B cell (primary cell): ENCODE measurements at regions not wholly inside any gene's neighbourhood (a gene's known extent, or its start where the extent isn't known, plus 50 kb on each side); places are given as distances from the start of the nearest gene placed in this dataset.

Experiments used
- EZH2 ChIP-seq: IDR thresholded peaks from 2 replicates; pipeline ENCODE4 v1.6.1; 2012; ENCODE audit warnings: borderline replicate concordance, low read depth, mild to moderate bottlenecking, moderate library complexity, low read length; ENCODE audit not compliant: insufficient read depth, poor library complexity, severe bottlenecking
- TF ChIP-seq, protein P1 (sequence below): fragments of 200-600 bp; IDR thresholded peaks from one replicate; pipeline ENCODE4 v1.8.0; 2022; ENCODE audit warnings: antibody characterized with exemption, mild to moderate bottlenecking

DNA sequence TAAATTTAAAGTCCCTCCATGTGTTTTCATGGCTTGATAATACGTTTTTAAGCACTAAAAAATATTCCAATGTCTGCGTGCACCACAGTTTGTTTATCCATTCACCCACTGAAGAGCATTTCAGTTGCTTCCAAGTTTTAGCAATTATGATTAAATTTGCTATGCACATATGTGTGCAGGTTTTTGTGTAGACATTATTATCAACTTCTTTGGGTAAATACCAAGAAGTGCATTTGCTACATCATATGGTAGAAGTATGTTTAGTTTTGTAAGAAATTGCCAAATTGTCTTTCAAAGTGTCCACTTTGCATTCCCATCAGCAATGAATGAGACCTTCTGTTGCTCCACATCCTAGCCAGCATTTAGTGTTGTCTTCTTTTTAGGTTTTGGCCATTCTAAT is 550.0 kb downstream of the BRINP3 start:
- TF ChIP-seq, protein P1, sequence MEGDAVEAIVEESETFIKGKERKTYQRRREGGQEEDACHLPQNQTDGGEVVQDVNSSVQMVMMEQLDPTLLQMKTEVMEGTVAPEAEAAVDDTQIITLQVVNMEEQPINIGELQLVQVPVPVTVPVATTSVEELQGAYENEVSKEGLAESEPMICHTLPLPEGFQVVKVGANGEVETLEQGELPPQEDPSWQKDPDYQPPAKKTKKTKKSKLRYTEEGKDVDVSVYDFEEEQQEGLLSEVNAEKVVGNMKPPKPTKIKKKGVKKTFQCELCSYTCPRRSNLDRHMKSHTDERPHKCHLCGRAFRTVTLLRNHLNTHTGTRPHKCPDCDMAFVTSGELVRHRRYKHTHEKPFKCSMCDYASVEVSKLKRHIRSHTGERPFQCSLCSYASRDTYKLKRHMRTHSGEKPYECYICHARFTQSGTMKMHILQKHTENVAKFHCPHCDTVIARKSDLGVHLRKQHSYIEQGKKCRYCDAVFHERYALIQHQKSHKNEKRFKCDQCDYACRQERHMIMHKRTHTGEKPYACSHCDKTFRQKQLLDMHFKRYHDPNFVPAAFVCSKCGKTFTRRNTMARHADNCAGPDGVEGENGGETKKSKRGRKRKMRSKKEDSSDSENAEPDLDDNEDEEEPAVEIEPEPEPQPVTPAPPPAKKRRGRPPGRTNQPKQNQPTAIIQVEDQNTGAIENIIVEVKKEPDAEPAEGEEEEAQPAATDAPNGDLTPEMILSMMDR, result no peak
- TF ChIP-seq EZH2, result no peak
